ENCODE measurements at regions not wholly inside any gene's neighbourhood (a gene's known extent, or its start where the extent isn't known, plus 50 kb on each side); places are given as distances from the start of the nearest gene placed in this dataset.

DNA sequence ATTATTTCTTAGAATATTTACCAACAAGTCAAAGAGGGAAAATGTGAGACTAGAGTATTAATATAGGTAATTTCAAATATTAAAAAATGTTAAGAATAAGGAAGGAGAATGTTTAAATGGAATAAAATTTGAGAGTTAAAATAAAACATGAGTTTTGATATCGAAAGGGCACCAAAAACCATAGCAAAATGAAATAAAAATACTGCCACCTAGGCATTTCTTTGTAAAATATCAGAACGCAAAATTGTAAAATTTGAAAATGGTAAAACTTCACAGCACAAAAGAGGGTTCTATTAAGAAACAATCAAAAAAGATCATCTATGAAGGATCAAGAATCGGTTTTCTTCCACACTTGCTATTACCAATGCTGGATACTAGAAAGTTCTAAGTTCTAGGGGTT, 418.3 kb downstream of the TAF11L14 start:
- H3K9me2 ChIP-seq (replicated peaks; ENCODE audit: insufficient read depth): no peaks in the 10 kb centered on the region
- 96% methylated on average over 3 of the region's 3 CpGs for WGBS (ENCODE audit: low lambda C conversion rate, missing lambda C conversion rate)
- H3K9me3 ChIP-seq (ENCODE audit: low read depth): no peaks in the 10 kb centered on the region
- H4K20me1 ChIP-seq (ENCODE audit: insufficient read depth, poor library complexity, severe bottlenecking): no peaks in the 10 kb centered on the region
- H3K4me3 ChIP-seq: no peak overlapping the region
- no peak overlapping the region for H3K27ac ChIP-seq
- no peak for TF ChIP-seq EZH2 (IDR thresholded peaks at IDR 0.05; ENCODE audit: borderline replicate concordance)
- no peaks in the 10 kb centered on the region for H3K4me1 ChIP-seq (ENCODE audit: insufficient read depth)
- H3K79me2 ChIP-seq: no peaks in the 10 kb centered on the region
- no peak for DNase-seq (ENCODE audit: low spot score)
- peaks cover 3% of the 10 kb centered on the region for H3K27me3 ChIP-seq
- no peak overlapping the region for H3K4me2 ChIP-seq
- no peak overlapping the region for H2AFZ ChIP-seq
- H3K36me3 ChIP-seq (replicated peaks; ENCODE audit: insufficient read depth, low read depth): no peaks in the 10 kb centered on the region

DNA sequence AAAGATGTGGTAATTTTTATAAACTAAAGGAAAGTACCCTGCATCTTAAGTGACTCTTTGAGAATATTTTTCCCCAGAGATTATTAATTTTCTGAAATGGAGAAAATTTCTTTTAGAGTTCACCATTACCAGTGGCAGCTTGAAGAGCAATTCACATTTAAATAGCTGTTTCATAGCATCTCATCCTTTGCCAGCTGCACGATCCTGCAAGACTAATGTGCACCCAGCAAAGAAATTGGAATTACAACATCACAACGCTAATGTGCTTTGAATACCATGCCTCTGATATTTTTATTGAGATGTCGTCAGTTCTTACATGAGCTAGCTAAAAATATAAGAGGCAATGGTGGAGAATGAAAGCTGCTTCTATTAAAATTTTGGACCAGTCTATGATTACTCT, 423.5 kb downstream of the TAF11L14 start:
- no peak overlapping the region for H3K4me3 ChIP-seq
- no peaks in the 10 kb centered on the region for H3K36me3 ChIP-seq (replicated peaks; ENCODE audit: insufficient read depth, low read depth)
- TF ChIP-seq CTCF (IDR thresholded peaks at IDR 0.05; ENCODE audit: poor library complexity) (no peak), EZH2 (IDR thresholded peaks at IDR 0.05; ENCODE audit: borderline replicate concordance) (no peak), EZH2phosphoT487 (IDR thresholded peaks at IDR 0.05; ENCODE audit: low read depth, severe bottlenecking, unreplicated experiment) (no peak)
- WGBS (ENCODE audit: low lambda C conversion rate, missing lambda C conversion rate): 87% methylated on average over 3 of the region's 3 CpGs
- no peaks in the 10 kb centered on the region for H4K20me1 ChIP-seq (ENCODE audit: insufficient read depth, poor library complexity, severe bottlenecking)
- no peaks in the 10 kb centered on the region for H3K9me2 ChIP-seq (replicated peaks; ENCODE audit: insufficient read depth)
- no peaks in the 10 kb centered on the region for H3K4me1 ChIP-seq (ENCODE audit: insufficient read depth)
- H3K9me3 ChIP-seq (ENCODE audit: low read depth): no peaks in the 10 kb centered on the region
- DNase-seq (ENCODE audit: low spot score): no peak
- no peaks in the 10 kb centered on the region for H3K79me2 ChIP-seq
- H3K27ac ChIP-seq: no peak overlapping the region
- no peak overlapping the region for H2AFZ ChIP-seq
- no peak overlapping the region for H3K4me2 ChIP-seq
- peaks cover 3% of the 10 kb centered on the region for H3K27me3 ChIP-seq

- Histone ChIP-seq H3K79me2 (no peaks in the 10 kb centered on the region), H3K27ac (no peak overlapping the region), H3K36me3 (replicated peaks; ENCODE audit: insufficient read depth, low read depth) (no peaks in the 10 kb centered on the region), H3K4me1 (ENCODE audit: insufficient read depth) (no peaks in the 10 kb centered on the region), H2AFZ (no peak overlapping the region), H4K20me1 (ENCODE audit: insufficient read depth, poor library complexity, severe bottlenecking) (no peaks in the 10 kb centered on the region), H3K4me2 (no peak overlapping the region), H3K4me3 (no peak overlapping the region), H3K9me2 (replicated peaks; ENCODE audit: insufficient read depth) (no peaks in the 10 kb centered on the region), H3K27me3 (no peaks in the 10 kb centered on the region), H3K9me3 (ENCODE audit: low read depth) (no peaks in the 10 kb centered on the region)
- TF ChIP-seq EZH2 (IDR thresholded peaks at IDR 0.05; ENCODE audit: borderline replicate concordance): no peak
- TF ChIP-seq EZH2phosphoT487 (IDR thresholded peaks at IDR 0.05; ENCODE audit: low read depth, severe bottlenecking, unreplicated experiment): no peak
- no peak for TF ChIP-seq CTCF (IDR thresholded peaks at IDR 0.05; ENCODE audit: poor library complexity)
- no peak for DNase-seq (ENCODE audit: low spot score)
- 76% methylated on average over 2 of the region's 2 CpGs for WGBS (ENCODE audit: low lambda C conversion rate, missing lambda C conversion rate)
These were observed 433.4 kb downstream of the TAF11L14 start for GRCh38 chr5:18067615-18068014.

DNA sequence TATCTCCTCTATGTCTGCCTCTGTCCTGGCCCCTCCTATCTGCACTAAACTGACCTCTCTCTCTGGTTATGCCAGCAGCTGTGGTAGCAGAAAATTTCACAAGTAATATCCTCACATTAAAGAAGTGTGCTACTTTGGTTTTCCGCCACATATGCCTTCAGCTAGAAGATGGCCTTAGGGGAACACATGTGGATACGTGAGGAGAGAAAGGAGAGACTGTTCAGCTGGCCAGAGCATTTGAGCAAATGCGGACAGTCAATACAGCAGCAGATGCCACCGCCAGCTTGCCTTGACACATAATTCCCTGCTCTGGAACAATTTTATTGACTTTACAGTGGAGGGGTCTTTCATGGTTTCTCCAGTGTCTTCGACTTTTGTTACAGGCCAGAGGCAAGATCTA, 434.6 kb downstream of the TAF11L14 start:
- 68% methylated on average over 5 of the region's 5 CpGs for WGBS (ENCODE audit: low lambda C conversion rate, missing lambda C conversion rate)
- DNase-seq (ENCODE audit: low spot score): no peak
- H3K27ac ChIP-seq: no peak overlapping the region
- no peaks in the 10 kb centered on the region for H4K20me1 ChIP-seq (ENCODE audit: insufficient read depth, poor library complexity, severe bottlenecking)
- H3K9me2 ChIP-seq (replicated peaks; ENCODE audit: insufficient read depth): no peaks in the 10 kb centered on the region
- no peaks in the 10 kb centered on the region for H3K36me3 ChIP-seq (replicated peaks; ENCODE audit: insufficient read depth, low read depth)
- H3K4me3 ChIP-seq: no peak overlapping the region
- H3K4me1 ChIP-seq (ENCODE audit: insufficient read depth): no peaks in the 10 kb centered on the region
- TF ChIP-seq EZH2phosphoT487 (IDR thresholded peaks at IDR 0.05; ENCODE audit: low read depth, severe bottlenecking, unreplicated experiment): no peak
- TF ChIP-seq EZH2 (IDR thresholded peaks at IDR 0.05; ENCODE audit: borderline replicate concordance): no peak
- TF ChIP-seq CTCF (IDR thresholded peaks at IDR 0.05; ENCODE audit: poor library complexity): no peak
- H3K79me2 ChIP-seq: no peaks in the 10 kb centered on the region
- no peak overlapping the region for H3K4me2 ChIP-seq
- no peaks in the 10 kb centered on the region for H3K9me3 ChIP-seq (ENCODE audit: low read depth)
- no peak overlapping the region for H2AFZ ChIP-seq
- no peaks in the 10 kb centered on the region for H3K27me3 ChIP-seq
